NCI-H510A (cell line): ENCODE measurements at regions not wholly inside any gene's neighbourhood (a gene's known extent, or its start where the extent isn't known, plus 50 kb on each side); places are given as distances from the start of the nearest gene placed in this dataset.
A peak's percentile ranks its signal among the peaks of the same experiment; 100 is the strongest.

Experiments
- DNase-seq: peaks from one replicate; lab custom pipeline; 2025; lab: John Stamatoyannopoulos, UW

DNA sequence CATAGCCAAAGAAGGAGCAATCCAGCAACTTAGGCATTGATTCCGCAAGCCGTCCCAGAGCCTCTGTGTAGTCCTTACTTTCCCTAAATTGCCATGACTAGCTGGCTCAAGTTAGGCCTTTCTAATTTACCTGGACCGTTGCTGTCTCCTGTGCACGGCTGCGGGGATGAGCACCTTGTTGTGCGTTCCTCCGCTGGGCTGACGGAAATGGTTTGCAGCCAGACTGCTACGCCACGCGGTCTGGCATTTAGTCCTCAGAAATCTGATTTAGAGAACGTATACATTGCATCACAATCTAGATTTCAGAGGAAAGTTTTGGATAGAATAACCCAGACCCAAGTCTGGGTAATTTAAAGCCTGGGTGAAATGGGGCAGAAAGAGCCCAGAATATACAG, 133.2 kb upstream of the ARHGAP5 start:
- DNase-seq, result no peak

DNA sequence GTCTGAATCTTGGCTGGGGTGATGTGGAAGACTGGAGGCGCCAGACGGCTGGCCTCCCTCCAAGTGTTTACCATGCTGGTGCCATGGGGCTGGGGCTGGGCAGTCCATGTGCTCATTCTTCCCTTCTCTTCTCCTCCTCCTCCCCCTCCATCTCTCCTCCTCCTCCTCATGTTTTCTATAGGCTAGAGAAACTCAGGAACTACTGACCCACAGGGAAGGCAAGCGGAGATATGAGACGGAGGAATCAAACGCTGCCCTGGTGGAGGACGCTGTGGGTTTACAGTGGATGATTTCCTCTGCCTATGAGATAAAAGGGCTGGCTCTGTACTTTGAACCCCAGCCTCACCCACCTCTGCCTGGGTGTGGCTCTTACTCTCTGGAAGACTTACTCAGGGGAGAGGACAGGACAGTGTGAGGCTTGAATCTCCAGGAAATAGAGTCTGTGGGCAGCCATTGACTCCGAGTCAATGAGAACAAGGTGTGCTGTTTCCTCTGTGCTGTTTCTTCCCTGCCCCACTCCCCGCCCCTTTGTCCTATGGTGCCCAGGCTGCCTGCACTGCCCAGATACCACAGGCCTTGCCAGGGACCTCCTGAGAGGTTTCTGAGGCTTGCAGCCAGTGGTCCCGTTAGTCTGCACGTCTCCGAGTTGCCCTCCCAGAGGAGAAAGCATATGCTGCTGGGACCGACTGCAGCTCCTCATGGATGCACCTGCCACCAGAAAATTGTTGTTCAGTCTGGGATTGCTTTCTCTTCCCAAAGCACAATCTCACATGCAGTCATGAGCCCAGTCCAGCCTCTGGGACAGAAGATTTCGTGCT, 132.6 kb upstream of the ARHGAP5 start:
- DNase-seq, result no peak

DNA sequence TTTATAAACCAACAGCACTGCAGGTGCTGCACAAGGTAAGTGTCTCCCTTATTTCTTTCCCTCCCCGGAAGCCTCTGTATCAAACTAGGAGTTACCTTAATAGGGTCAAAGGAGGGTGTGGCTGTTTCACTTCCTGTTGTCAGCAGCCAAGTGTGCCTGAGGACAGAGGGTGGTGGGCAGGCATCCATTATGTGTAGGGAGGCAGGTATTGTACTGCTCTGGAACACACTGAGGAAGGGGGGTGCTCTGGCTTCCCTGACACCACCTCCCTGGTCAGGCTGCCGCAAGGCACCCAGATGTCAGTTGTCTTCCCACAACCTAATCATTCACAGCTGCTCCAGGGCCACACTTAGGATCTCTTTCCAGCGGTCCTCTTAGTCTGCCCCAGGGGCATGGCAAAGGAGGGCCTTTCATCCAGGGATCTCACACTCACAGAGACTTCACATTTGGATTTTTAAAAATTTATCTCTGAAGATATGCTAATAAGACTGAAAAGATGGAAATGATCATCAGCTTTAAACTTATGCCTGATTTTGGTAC, 132.0 kb upstream of the ARHGAP5 start:
- DNase-seq, result peak; percentile 25

DNA sequence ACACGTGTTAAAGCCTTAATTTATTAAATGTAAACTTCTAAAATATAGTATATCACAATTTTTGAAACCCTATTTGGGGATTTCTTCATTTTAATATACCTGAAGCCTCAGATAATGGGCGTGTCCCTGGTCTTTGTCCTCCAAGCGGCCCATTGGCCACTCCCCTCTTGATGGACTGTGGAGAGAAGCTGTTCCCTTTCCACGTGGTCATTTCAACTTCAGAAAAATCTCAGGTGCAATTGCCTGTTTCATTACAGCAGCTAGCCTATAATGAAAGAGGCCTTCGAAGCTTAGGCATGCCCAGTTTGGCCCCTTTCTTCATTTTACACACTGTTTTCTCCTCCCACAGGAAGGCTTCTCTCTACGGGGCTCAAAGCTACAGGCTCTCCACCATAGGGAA, 131.4 kb upstream of the ARHGAP5 start:
- DNase-seq, result no peak

DNA sequence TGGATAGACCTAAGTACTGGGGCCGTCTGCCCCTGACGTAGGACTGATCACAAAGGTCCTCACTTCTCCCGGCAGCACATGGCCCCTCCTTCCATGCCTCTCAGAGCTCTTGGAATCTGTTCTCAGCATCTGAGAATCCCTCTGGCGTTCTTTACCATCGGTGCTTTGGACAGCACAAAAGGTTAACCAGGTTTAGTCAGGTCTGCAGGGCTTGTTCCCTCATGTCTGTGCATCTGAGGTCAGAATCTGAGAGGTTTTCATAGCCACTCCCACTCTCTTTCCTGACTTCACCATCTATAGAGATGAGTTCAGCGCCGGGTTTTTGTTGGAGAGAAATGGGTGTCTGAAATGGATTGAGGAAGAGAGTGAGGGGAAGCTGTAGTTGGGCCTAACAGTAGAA, 130.0 kb upstream of the ARHGAP5 start:
- no peak for DNase-seq

DNA sequence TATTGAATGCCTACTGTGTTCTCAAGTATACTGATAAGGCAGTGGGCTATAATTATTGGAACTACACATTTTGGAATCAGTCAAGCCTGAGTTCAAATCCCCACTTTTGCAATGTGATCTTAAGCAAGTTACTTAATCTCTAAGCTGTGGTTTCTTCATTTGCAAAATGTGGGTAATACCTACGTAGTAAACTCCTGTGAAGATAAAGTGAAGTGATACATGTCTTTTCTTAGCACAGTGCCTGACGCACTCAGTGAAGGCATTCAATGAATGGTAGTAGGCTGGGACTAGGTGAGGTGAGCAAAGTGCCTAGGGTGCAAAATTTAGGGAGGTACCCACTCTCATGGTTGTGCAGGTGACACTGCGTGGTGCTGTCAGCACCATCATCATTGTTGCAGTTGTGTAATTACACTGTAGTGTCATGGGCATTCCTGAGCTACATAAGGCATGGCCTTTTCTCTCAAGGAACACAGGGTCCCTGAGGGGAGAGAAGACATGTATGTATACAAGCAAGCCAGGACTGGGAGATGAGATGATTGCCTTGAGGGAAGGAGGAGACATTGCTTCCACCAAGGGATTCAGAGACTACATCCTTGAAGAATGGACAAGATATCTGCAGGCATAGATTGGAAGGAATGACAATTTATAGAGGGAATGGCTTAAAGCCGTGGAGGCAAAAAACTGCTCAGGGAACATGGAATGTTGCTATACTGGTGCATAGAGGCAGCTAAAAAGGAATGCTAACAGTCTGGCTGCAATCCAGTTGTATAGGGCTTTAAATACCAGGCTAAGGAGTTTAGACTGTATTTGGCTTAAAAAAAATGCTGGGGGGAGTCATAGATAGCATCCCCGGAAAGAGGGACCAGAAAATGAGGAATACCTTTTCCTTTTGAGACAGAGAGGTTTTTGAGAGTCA, 129.2 kb upstream of the ARHGAP5 start:
- no peak for DNase-seq

DNA sequence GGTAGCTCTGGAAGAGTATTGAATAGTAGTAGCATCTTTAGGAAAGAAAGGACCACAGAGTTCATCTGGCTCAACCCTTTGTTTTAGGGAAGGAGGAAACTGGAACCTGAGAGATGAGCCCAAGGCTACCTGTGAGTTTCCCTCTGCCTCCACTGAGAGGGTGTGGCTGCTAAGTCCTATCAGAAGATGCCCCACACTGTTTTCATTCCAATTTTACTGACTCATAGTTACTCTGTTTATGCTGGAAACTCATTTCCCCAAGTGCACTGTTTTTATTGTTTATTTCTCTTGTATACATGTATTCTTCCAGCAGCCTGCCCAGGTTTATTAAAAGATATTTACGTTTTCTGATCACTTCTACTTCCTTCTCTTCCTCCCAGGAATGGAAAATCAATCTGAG, 127.4 kb upstream of the ARHGAP5 start:
- DNase-seq, result no peak

DNA sequence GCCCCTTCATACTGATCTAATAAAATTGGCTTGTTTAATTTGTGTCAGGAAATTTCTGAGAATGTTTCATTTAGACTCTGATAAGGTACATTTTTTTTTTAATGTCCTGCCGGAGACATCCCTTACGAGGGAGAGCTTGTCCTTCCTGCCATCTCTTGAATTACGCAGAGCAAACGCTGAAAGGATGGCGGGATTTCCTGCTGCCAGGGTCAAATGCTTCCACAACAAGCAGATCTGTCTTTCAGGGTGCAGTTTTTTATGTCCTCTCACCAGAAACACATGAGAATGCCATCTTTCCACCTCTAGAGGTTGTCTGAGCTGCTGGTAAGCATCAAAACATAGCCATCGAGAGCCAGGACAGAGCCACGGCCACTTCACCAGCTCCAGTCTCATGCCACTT, 126.8 kb upstream of the ARHGAP5 start:
- DNase-seq, result no peak

DNA sequence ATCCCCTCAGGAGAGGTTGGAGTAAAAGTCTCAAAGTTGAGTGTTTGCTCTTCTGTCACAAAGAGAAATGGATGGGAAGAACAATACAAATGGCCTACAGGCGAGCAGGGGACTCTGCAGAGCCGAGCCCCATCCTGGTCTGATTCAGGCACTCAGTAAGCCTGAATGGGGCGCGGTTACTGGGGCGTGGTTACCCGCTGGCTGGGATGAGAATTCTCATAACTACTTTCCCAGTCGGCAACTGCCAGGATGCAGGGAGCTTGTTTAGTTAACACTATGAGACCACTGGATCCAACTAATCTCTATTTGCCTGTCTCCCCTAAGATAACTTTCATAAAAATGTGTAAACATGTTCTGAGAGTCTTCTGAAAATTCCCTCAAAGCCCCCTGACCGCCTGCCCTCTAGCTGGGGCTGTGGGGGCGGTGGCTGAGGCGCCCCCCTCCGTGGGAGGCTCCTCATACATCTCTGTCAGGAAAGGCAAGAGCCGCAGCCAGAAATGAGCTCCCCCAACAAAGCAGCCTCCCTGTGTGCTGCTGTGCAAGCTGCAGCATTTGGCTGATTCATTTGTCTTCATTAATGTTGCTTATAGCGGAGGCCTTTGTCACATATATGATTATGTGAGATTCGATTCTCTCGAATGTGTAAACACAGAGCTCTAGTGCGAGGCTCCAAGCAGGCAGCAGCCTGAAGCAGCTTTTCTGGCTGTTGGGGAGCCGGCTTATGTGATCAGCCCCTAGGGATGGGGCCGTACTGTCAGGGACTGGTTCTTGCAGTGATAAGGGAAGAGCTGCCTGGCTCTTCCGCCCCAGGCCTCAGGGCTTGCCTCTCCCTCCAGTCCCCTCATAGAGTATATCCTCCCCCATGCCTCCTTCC, 126.1 kb upstream of the ARHGAP5 start:
- DNase-seq, result peak; percentile 69

DNA sequence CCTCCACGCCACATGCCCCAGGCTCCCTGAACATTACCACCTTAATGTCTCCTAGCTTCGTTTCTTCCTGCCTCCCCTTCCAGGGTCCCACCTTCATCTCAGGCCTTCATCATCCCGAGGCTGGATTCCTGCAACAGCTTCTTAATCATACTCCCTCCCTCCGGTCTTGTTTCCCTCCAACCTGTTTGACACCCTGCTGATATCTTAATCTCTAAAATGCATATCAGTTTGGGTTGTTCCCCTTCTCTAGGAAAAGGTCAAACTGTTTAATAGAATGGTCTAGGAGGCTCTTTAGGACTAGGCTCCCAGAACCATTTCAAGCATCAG, 125.5 kb upstream of the ARHGAP5 start:
- no peak for DNase-seq

DNA sequence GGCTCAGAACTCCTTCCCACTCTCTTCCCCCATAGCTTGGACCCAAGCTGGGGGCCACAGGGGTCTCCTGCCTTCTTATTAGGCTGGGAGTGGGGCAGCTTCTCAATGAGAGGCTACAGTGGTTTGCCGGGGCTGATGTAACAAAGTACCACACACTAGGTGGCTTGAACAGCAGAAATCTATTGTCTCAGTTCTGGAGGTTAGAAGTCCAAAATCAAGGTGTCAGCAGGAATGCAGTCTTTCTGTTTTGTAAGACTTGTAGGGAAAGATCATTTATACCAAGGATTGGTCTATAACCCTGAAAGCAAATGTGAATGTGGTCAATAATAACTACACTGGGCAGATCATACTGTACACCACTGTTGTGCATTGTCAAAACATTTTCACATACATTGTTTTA, 124.5 kb upstream of the ARHGAP5 start:
- no peak for DNase-seq

DNA sequence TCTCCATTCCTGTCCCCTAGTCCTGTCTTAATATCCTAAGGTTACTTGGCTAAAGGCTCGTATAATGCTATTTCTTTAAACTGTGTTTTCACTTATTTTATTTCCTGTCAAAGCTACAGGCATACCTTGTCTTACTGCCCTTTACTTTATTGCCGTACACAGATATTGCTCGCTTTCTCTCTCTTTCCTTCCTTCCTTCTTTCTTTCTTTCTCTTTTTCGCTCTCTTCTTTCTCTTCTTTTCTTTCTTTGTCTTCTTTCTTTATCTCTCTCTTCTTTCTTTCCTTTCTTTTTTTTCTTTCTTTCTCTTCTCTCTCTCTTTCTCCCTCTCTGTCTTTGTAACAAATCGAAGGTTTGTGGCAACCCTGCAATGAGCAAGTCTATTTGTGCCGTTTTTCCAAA, 123.9 kb upstream of the ARHGAP5 start:
- no peak for DNase-seq

DNA sequence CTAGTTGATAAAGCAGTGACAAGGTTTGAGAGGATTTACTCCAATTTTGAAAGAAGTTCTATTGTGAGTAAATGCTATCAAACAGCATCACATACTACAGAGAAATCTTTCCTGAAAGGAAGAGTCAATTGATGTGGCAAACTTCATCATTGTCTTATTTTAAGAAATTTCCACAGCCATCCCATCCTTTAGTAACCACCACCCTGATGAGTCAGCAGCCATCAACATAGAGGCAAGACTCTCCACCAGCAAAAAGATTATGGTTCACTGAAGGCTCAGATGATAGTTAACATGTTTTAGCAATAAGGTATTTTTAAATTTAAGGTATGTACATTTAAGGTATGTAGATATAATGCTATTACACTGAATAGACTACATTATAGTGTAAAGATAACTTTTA, 122.1 kb upstream of the ARHGAP5 start:
- DNase-seq, result no peak

DNA sequence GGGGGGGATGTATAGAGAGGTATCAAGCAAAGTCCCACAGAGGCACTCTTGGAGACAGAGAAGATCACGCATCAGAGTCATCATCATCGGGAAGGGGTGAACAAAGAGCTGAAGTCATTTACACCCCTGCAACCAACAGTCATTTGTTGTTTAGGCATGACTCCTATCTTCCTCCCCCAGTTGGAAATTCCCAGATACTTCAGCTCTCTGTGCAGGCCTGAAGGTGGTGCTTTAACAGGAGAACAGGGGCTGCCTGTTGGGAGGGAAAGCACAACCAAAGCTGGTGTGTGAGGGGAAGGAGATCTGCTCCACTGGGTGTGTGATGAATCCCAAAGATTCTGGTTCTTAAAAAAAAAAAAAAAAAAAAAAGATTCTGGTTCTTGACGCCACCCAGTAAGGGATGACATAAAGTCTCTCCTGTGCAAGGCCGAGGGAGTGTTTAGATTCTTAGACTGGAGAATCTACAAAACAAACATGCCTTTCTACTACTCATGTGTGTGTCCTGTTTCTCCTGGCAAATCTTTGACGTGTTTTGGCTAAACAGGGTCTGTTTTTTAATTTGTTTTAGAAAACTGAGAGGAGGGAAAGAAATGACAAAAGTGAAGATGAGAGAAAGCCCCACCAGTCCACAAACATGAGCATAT, 121.0 kb upstream of the ARHGAP5 start:
- no peak for DNase-seq

DNA sequence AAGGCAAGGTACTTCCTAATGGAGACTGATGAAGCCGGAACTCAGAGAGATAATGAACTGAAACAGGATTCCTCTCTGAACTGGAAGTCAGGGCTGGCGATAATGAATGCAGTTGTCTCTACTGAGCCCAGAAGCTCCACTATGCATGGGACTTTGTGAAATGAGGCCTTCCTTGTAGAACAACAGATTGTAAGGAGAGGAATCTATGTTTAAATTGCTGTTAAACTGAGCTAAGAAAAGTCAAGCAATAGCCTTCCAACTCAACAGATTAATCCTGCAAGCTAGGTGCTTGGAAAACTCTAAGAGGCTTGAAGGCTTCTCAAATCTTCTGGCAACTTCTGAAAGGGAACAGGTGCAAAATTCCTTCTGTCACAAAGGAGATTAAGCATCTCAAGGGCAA, 119.5 kb upstream of the ARHGAP5 start:
- DNase-seq, result no peak

DNA sequence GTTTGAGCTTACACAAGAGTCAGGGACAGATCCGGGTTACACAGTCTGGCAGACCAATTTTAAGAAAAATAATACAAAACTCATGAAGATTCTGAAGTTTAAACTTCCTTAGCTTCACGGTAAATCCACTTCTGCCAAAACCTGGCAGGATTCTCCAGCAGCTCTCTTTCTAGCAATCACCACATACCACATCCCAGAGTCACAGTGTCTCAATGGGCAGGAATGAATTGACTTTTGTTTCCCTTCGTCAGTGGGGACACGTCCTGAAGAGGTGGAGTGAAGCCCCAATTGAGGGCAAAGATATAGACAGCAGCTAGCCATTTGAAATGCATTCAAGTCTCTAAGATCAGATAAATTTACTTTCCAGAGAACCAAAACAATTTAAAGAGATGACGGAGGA, 117.1 kb upstream of the ARHGAP5 start:
- no peak for DNase-seq

DNA sequence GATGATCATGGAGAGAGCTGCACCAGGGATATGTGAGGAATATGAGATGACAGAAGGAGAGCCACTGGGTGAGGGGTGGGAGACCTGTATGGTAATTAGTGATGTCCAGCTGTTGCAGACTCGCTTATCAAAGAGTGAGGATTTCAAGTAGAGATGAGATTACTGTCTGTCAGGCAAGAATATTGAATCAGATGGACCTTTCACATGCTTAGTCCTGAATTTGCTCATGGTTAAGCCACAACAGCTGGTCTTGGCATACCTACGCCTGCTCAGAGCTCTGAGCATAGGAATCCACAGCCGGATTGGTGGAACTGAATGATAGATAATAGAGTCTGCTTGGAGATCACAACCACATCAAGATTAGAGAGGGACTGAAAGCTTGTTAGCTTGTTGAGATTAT, 115.2 kb upstream of the ARHGAP5 start:
- DNase-seq, result no peak

DNA sequence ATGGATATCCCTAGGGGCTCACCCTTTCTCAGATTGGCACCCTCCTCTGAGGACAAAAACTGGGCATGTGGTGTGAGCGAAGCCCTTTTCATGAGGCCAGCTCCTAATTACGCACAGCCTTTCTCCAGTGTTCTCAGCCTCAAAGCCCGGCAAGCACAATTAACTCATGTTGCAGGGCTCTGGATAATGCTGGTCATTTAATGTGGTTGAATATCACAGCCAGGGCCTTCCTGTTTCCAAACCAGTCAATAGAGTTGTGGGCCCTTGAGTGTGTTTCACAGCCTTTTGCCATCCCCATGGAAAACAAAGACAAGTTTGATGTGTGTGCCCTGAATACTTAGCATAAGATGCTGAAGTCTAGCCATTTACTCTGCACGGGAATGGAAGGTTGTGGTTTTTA, 114.2 kb upstream of the ARHGAP5 start:
- DNase-seq, result no peak

DNA sequence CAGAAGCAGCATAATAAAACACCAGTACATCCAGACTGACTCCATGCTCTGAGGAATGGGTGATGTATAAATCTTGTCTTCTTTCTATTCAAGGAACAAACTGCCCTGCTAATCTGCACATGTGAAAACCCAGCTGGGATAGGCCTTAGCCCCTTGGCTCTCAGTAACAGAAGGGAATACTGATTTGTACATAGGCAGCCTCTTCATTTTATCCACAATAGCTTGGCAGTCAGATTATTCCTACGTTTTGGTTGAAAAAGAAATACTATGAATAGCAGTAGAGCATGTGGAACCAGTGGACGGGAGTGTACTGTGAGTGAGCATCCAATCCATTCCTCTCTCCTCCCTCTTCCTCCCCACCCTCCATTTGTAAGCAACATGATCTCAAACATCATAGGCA, 113.5 kb upstream of the ARHGAP5 start:
- no peak for DNase-seq

DNA sequence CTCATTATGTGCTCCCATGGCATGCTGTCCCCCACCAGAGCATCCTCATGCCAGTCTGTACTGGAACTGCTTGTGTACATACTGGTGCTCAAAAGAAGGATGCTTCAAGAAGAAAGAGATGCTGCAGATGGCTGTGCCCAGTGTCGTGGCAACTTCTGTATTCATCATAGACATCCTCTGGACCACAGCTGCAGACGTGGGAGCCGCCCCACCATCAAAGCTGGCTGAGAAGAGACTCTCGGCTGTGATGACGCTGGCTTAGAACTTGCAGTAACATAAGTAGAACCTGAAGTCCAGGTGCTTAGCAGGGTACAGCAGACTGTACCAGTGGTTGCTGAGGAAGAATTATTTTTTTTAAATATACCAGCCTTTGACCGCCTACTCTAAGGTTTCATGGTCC, 112.6 kb upstream of the ARHGAP5 start:
- no peak for DNase-seq

DNA sequence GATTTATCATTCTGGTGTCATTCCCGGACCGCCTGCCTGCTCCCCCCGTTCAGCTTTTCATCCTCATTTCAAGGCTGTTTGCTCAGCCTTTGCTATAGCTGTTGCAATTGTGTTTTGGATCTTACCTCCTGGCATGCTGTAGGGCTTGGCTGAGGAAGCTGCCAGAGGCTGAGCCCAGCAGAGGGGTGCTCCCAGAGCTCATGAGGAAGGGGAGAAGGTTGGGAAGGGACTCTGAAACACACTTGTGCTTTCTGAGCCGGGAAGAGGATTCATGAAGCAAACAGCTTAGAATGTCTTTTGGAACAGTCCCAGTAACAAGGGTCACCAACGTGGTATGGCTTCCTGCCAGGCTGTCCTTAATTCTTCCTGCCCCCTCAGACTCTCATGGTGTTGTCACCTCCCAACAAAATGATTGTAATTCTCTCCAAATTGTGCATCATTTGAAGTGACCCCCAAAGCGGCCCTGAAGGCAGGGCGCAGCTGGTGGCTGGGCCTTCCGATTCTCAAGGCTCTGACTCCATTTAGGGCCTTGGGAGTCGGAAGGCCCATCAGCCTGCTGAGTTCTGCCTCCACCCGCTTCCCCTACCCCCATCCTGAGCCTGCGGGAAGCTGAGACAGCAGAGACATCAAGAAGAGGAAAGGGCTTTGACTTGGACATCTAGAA, 111.9 kb upstream of the ARHGAP5 start:
- no peak for DNase-seq
